Stimulated activated naive CD4-positive, alpha-beta T cell treated with Interleukin-2 at 50 U/mL for 16 hours (primary cell): ENCODE measurements at regions not wholly inside any gene's neighbourhood (a gene's known extent, or its start where the extent isn't known, plus 50 kb on each side); places are given as distances from the start of the nearest gene placed in this dataset.
"Not testable (repeated sequence)": the region's sequence is repeated elsewhere in the genome, so short reads cannot be mapped to it uniquely, and the experiment has no call there.

Experiments
- DNase-seq: peaks from one replicate; lab custom pipeline; 2025; lab: John Stamatoyannopoulos, UW

DNA sequence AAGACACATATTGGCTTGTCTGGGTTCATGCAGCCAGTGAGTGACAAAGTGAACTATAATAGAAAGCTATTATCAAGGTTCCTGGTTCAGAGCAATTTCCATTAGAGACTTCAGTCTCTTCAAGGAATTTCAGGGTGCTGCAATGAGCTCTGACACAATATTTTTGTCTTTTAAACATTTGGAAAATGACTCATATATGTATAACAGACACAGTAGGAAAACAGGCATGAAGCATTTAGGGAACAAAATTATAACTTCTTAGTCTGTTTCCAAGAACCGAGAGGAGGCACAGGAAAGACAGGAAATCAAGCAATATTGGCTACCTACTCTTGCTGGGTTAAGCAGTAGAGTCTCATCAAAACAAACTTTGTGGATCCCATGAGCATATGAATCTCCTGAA is 170.4 kb downstream of the PTPRC start:
- no peak for DNase-seq

DNA sequence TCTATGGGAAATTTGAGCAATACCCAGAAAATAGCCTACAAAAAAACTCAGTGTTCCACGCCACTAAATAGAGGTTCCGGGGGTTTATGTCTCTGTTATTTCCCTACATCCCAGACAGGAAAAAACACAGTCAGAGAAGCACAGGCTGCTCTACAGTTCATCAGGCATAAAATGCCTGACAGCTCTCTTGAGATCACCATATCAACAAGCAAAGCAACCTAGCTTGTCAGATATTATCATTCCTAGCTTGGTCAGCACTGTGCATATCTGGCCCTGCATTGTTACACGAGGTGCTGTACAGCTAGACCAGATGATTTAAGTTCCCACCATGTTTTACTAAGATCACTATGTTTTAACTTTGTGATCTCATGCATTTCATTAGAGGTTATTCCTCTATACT is 172.6 kb downstream of the PTPRC start:
- DNase-seq = no peak

DNA sequence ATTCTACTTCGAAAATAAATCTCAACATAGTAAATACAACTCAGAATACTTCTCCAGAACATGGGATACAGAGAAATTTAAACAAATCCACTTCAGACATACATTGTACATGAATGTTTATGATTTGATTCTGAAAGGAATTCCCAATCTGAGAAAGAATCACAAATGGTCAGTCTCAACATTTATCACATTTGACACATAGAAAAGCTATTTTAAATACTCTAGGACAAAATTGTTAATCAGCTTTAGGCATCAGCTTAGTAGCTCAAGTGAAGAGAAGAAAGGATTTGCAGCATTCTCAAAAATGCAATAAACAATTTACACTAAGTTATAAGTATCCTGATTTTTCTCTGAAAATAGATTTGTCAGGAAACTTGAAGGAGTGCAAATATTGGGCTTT is 184.8 kb downstream of the PTPRC start:
- DNase-seq = no peak

DNA sequence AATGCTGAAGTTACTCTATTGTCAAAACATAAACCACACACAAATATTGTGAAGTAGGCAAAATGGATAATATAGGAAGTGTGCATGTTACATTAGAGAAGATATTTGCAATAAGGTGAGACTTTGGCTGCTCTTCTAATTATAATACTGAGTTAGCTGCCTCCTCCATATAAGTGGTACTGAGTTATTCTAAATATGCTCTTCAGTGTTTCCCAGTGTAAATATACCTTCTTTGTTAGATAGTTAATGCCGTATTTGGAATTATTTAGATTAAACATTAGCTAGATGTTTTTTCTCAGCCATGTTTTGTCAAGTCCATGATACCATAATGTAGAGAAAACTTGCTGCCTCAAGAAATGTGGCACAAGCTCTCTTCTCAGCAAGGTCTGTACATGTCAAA is 186.4 kb downstream of the PTPRC start:
- no peak for DNase-seq

DNA sequence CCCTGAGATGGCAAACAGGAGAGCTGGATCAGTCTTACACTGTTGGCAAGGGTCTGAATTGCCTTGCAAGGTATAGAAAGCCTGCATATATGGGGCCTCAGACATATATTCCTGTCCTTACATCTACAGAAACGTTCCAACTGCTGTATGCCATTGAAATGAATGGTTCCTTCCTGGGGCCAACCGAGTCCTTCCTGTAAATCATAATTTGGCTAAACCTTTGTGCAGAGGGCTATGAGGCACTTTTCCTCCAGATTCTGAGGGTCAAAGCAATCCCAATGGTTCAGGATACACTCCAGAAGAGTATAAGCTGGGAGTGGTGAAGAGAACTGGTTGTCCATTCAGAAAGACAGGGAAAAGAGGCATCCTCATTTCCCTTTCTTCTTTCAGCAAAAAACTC is 190.5 kb downstream of the PTPRC start:
- no peak for DNase-seq

DNA sequence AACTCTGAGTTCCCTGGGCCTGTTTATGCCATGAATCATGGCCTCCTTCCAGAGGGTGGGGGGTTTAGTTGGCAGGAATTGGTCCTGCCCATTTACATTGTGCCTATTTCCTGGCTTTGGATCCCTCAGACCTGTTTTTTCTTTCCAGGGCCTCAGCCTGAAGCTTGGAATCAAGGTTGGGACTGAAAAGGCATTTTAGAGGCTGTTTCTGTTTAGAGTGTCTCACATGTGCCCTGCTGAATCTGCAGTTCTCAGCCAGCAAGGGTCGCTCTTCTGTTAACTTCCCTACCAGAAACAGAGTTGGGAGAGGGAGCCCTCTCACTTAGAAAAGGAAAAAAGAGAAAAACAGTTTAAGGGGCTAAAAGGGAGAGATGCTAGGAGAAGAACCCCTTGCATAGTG is 191.1 kb downstream of the PTPRC start:
- no peak for DNase-seq

DNA sequence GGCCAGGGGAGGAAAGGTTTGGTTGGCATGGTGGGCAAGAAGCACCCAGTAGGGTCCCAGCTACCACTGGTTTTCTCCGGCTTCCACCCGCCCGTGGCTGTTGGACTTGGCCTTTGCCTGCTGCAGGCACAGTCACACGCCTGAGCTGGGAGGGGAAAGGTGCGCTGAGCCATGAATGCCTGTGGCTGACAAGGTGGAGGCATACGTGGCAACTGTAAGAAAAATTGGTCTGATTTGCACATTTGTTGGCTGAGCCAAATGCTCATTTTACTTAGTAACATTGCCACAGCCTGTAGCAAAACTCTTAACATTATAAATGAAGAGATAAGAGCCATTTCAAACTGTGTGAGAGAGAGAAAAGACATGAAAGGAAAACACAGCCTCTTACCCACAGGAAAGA is 191.6 kb downstream of the PTPRC start:
- DNase-seq = no peak

DNA sequence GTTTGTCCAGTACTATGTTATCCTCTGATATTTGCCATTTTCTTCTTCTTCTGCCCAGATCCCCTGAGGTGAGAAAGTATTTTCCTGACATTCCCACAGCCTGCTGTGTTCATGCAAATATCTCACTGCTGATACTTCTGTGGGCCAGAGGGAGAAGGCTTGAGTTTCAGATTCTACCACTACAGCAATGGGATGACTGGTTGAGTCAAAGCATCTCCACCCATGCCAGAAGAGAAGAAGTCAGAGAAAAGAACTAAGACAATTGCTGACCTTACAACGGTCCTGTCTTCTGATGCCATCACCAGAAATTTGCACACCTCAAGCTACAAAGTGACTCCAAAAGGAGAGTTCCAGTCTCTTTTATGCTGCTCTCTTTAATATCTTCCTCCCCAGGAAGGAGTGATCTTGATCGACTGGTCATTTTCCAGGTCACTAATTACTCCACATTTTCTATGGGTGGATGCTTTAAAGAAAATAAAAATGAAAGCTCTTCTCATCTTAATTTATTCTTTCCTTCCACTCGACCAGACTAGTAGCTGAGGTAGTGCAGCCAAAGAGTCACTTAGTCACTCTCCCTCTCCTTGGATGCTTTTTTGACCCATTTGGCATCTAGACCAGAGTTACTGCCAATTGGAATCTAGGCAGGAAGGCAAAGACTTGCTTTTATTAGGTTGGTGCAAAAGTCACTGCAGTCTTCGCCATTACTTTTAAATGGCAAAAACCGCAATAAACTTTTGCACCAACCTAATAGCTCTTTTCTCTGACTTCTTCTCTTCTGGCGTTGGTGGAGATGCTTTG is 195.1 kb downstream of the PTPRC start:
- no peak for DNase-seq

DNA sequence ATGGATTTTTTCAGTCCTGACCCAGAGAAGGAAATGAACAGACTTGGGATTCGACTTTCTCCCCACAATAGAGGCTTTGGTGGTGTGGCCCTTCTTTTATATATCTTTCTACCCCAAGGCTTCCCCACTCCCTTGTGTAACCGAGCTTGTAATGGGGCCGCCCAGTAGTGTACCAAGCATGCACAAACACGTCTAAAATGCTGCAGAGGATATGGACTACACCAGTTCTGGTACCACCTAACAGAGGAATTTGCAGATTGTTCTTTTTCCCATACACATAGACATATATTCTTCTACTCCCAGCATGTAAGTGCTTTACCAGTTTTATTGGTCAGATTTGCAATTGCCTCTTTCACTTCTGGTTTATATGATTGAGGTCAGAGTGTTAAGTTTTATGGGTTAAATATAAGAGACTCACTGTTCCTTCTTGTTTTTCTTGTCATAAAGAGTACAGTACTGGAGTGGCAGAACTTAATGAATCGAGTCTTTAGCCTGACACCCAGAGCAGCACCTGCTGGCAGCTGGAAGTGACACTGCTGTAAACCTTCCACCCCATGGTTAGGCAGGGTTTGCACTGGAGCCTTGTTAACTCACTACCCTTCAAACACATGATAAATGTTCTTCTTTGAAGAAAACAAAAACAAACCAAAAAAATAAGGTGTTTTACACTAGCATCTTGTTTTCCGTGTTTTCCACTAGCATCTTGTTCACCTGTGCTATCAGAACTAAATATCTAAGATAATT is 198.6 kb downstream of the PTPRC start:
- DNase-seq = no peak

DNA sequence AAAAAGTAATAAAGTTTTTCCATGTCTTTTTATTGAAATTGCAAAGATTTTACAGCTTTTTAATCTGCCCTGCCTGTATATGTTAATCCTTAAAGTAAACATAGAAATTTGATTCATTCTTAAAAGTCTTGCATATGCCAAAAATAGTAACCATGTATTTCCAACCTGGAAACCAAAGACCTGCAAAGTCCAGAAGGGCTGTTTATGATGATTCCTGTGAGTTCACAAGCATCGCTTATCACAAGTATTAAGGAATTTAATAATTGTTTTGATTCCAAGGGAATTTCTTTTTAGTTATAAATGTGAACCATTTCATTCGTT is 199.1 kb downstream of the PTPRC start:
- DNase-seq = no peak

DNA sequence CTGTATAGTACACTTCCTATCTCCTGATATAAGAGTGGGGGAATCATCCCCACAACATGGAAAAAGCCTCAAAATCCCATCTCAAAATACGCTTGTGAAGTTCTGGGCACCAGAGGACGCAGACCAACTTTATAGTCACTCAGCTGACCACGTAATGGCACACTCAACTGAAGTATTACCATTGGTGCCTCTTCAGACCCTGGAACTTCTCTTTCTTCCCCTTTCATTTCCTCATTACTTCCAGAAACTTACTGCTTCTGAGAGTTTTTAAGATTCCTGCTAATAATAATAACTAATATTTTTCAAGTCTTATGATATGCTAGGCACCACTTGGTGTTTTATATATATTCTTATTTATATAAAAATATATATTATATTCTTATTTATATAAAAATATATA is 202.6 kb downstream of the PTPRC start:
- DNase-seq = no peak

DNA sequence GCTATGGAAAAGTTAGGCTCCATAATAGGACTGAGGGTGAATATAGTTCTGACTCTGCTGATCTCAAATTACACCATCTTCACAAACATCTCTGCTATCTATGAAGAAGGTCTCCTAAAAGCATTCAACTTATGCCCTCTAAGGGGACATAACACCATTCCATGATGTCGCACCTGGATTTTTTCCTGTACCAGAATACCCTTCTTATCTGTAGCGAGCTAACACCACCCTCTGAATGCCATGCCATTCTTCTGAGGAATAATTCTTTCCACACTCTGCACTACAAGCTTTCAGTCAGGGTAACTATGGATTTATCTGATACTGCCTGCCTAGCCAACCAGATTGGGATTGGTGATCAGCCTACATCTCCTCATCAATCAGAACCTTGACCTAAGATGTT is 203.8 kb downstream of the PTPRC start:
- no peak for DNase-seq

DNA sequence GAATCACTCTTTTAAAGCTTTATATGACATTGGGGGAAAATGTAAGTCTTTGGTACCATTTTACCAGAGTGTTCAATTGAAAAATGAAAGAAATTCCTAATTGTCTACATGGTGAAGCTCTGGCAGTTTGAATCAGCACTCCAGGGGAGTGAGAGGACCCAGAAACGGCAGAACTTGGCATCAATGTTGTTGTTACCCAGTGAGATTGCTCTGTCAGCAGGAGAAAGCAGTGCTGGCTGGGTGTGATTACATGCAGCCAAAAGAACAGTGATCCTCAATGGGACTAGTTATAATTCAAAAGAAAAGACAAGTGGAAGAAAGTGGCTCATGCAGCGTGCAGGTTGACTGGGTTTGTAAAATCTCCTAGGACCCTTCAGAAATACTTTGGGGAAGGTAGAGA is 206.4 kb downstream of the PTPRC start:
- DNase-seq = no peak

DNA sequence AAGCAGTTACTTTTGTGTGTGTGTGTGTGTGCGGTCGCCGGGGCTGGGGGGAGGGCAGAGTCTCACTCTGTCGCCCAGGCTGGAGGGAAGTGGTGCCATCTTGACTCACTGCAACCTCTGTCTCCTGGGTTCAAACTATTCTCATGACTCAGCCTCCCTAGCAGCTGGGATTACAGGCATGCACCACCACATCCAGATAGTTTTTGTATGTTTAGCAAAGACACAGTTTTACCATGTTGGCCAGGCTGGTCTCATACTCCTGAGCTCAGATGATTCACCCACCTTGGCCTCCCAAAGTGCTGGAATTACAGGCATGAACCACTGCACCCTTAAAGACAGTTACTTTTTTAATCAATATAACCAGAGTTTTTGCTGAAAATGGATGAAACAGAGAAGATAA is 207.0 kb downstream of the PTPRC start:
- DNase-seq = no peak

DNA sequence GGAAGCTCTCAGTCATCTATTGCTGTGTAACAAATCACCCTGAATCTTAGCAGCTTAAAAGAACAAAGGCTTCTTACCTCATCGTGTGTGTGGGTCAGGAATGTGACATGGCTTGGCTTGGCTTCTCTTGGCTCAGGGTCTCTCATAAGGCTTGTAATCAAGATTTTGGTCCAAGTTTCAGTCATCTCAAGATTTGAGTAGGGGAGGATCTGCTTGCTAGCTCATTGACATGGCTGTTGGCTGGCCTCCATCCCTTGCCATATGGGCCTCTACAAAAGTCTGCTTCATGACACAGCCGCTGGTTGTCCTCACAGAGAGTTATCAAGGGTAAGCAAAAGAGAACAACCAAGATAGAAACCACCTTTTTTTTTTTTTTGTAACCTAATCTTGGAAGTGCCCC is 207.7 kb downstream of the PTPRC start:
- DNase-seq = no peak

DNA sequence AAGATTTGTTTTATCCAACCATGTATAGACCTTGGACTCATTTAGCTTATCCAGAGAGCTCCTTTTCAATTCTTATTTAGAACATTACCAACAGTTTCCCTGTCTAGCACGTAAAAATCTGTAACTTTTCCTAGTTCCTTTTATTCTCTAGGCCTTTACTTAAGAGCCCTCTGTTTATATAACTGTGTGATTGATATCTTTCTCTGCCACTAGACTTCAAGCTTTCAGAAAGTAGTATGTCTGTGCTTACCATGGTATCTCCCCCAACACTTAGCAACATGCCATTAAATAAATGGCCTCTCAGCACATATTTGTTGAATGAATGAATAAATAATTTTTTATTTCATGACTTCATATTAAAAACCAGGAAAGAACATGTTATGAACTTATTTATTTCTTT is 209.4 kb downstream of the PTPRC start:
- no peak for DNase-seq

DNA sequence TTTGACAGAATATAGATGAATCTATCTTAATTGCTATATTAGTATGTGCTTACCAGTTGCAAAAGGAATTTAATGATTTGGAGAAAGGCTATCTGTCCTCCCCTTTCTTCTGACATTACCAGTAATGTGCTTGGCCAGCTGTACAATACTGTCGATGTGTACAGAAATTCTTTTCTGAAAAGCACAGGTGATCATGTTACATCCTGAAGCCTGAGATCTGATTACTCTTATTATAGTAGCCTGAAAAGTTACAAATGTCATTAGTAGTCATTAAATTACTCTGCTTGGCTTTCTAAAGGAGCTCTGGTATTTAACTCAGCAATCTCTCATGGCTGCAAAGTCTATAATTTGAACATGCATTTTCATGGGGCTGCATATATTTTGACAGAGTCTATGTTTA is 209.8 kb downstream of the PTPRC start:
- DNase-seq = no peak

DNA sequence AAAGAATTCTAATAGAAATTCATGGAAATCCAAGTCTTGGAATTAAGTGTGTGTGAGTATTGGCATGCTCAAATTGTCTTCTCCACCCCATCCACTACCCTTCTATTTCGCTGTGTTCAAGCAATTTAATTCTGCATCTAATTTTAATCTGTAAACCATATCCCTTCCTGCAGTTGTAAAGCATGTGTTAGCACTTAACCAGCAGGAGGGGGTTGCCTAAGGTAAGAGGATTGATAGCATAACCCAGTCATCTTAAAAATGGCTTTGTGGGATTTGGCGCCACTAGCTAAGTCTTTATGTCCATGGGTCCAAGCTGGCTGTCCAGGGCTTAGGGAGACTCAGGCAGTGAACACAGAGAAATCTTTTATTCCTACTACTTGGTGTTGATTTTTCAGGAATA is 210.3 kb downstream of the PTPRC start:
- no peak for DNase-seq

DNA sequence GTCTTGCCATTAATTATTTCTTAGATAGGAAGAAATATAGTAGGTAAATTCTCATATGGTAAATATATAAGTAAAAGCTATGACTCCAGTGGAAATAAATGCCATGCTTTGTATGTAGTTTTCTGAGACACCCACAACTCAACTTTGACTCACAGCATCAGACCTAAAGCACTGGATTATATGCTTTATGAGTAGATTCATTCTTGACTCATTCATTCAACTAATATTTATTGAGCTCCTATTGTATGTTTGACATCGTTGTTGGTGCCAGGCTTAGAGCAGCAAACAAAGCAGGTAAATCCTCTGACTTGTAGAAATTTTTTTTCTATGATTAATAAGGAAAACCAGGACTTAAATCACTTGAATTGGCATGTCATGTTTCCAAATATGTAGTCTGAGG is 211.4 kb downstream of the PTPRC start:
- DNase-seq = no peak

DNA sequence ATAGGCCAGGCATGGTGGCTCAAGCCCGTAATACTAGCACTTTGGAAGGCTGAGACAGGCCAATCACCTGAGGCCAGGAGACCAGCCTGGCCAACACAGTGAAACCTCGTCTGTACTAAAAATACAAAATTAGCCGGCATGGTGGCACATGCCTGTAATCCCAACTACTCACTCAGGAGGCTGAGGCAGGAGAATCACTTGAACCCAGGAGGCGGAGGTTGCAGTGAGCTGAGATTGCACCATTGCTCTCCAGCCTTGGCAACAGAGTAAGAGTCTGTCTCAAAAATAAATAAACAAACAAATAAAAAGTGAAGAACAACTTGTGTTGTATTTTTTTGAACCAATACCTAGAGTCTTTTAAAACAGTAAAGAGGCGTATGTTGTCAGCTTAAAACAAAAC is 212.1 kb downstream of the PTPRC start:
- DNase-seq = not testable (repeated sequence)

DNA sequence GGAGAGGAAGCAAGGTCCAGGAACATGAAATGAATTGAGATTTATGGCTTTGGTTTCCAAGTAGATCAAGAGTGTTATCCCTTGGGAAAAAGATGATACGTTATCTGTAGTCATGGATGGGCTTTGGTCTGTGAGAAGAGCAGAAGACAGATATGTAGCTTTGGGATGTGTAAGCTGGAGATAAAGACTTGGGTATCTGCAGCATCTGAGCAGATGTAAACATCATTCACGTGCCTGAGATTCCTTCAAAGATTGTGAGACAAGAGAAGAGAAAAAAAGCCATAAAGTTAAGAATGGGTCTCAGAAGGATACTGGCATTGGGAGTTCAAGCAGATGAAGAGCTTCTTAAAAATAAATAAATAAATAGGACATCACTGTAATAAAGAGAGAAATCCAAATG is 217.8 kb downstream of the PTPRC start:
- no peak for DNase-seq

DNA sequence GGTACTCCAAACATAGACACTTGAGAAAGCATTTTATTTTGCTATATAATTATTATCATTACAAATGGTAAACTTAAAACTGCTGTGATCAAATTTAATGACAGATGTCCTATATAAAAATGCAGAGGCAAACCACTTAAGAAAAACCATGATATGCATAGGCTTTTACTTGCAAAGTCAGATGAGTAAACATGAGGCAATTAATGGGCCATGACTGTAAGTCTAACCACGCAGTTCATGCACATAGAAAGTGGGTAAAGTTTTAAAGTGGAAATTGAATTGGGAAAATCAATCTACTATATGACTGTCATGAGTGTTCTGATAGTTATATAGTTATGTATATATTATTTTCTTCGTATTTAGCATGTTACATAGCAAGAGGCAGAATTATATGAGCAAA is 219.2 kb downstream of the PTPRC start:
- no peak for DNase-seq

DNA sequence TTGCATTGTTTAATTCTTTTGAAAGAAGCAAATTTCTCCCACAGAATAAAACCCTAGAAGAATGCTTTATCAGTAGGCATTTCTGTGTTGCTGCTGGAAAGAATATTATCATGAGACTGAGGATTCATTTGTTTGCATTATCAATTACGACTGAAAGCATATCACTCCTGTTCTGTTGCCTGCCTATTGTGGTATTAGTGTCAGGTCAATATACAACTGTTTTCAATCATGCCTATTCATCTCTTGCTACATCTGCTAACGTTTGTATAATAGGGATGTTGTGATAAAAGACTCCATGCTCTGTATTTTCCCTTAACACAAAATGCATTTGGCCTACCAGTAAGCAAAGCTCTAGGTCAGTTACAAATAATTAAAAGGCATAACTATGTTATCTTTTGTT is 221.5 kb downstream of the PTPRC start:
- DNase-seq = no peak

DNA sequence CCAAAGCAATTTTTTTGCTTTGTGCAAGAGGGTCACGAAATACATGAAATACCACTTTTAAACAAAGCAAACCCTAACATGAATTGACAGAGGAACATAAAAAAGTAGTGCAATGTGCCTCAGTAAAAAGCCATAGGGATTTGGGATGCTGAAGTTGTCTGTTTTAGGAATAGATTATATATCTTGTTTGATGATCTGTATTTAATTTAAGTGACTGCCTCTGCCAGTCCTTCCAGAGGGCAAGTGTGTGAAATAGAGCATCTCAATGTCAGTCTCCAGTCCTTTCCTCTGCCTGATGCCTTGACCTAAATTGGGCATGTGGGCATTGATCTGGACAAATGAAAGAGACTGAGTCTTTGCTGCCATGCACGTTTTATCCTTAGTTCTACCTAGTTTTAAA is 222.8 kb downstream of the PTPRC start:
- no peak for DNase-seq
